ENCODE measurements at regions not wholly inside any gene's neighbourhood (a gene's known extent, or its start where the extent isn't known, plus 50 kb on each side); places are given as distances from the start of the nearest gene placed in this dataset.

DNA sequence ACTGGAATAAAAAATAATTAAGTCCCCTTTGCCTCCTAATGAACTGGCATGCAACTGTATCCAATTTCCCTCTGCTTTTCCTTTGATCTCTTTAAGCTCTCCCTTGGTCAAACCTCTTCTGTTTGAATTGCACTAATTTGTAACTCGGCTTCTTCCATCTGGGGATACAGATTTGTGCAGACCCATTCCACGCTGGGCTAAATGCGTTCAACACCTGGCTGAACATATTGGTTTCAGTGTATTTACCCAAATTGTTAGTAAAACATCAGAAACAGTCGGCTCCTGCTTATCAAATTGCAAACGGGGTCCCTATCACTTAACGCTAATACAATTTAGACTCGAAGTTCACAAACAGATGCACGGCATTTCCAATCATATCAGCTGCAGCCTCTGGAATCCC is 124.9 kb upstream of the TAPT1 start:
- Histone ChIP-seq H2AFZ (no peak overlapping the region), H3K27ac (no peak overlapping the region), H3K79me2 (ENCODE audit: low read depth) (no peaks in the 10 kb centered on the region), H3K4me3 (no peak overlapping the region), H4K20me1 (ENCODE audit: insufficient read depth) (no peaks in the 10 kb centered on the region), H3K36me3 (ENCODE audit: low read depth) (no peaks in the 10 kb centered on the region), H3K4me2 (no peak overlapping the region), H3K4me1 (replicated peaks; ENCODE audit: insufficient read depth) (no peaks in the 10 kb centered on the region), H3K9me3 (ENCODE audit: insufficient read depth, low read depth) (no peaks in the 10 kb centered on the region), H3F3A (ENCODE audit: insufficient read depth, low read depth) (no peaks in the 10 kb centered on the region), H3K9me2 (ENCODE audit: insufficient read depth) (no peaks in the 10 kb centered on the region), H3K27me3 (ENCODE audit: insufficient read depth, low read depth) (no peaks in the 10 kb centered on the region; the same call in 1 of the 2 replicates)
- intact Hi-C loops (cut with micrococcal nuclease; ENCODE audit: unreplicated experiment) = no loop called here
- DNase-seq = no peak
- no peak for TF ChIP-seq EZH2 (IDR thresholded peaks at IDR 0.05; ENCODE audit: low read depth)
- TF ChIP-seq, protein P1, sequence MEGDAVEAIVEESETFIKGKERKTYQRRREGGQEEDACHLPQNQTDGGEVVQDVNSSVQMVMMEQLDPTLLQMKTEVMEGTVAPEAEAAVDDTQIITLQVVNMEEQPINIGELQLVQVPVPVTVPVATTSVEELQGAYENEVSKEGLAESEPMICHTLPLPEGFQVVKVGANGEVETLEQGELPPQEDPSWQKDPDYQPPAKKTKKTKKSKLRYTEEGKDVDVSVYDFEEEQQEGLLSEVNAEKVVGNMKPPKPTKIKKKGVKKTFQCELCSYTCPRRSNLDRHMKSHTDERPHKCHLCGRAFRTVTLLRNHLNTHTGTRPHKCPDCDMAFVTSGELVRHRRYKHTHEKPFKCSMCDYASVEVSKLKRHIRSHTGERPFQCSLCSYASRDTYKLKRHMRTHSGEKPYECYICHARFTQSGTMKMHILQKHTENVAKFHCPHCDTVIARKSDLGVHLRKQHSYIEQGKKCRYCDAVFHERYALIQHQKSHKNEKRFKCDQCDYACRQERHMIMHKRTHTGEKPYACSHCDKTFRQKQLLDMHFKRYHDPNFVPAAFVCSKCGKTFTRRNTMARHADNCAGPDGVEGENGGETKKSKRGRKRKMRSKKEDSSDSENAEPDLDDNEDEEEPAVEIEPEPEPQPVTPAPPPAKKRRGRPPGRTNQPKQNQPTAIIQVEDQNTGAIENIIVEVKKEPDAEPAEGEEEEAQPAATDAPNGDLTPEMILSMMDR (conservative IDR thresholded peaks at IDR 0.05) = no peak
- BruUV-seq (replicated peaks) = no TSS peak
- ChIA-PET POLR2A (ENCODE audit: unreplicated experiment) (no interaction called here), CTCF (no interaction called here)

DNA sequence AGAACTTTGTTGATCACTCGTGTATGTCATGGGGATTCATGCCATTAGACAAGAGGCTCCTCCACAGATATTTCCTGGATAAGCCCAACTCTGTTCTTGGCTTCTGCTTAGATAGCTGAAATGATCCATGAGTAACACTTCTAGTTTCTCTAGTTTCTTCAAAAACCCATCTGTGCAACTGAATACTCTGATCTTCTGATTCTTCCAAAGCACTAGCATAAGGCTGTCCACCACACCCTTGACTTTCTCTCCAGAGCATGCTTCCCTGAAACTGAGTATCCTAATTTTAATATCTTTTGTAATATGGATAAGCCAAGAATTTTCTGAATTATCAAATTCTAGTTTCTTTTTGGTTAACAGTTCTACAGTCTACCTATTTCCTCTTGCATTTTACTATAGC is 118.6 kb upstream of the TAPT1 start:
- Histone ChIP-seq H3K4me2 (no peak overlapping the region), H3K36me3 (ENCODE audit: low read depth) (no peaks in the 10 kb centered on the region), H3K9me2 (ENCODE audit: insufficient read depth) (no peaks in the 10 kb centered on the region), H3K27ac (no peak overlapping the region), H3K4me1 (replicated peaks; ENCODE audit: insufficient read depth) (no peaks in the 10 kb centered on the region), H3K79me2 (ENCODE audit: low read depth) (no peaks in the 10 kb centered on the region), H3K4me3 (no peak overlapping the region), H3F3A (ENCODE audit: insufficient read depth, low read depth) (no peaks in the 10 kb centered on the region), H3K27me3 (ENCODE audit: insufficient read depth, low read depth) (no peaks in the 10 kb centered on the region), H2AFZ (no peak overlapping the region), H4K20me1 (ENCODE audit: insufficient read depth) (no peaks in the 10 kb centered on the region), H3K9me3 (ENCODE audit: insufficient read depth, low read depth) (no peaks in the 10 kb centered on the region)
- TF ChIP-seq EZH2 (IDR thresholded peaks at IDR 0.05; ENCODE audit: low read depth) = no peak
- TF ChIP-seq, protein P1 (conservative IDR thresholded peaks at IDR 0.05) = no peak
- ChIA-PET CTCF (no interaction called here), POLR2A (ENCODE audit: unreplicated experiment) (no interaction called here)
- no peak for DNase-seq
- BruUV-seq (replicated peaks) = no TSS peak
- intact Hi-C loops (cut with micrococcal nuclease; ENCODE audit: unreplicated experiment) = no loop called here

DNA sequence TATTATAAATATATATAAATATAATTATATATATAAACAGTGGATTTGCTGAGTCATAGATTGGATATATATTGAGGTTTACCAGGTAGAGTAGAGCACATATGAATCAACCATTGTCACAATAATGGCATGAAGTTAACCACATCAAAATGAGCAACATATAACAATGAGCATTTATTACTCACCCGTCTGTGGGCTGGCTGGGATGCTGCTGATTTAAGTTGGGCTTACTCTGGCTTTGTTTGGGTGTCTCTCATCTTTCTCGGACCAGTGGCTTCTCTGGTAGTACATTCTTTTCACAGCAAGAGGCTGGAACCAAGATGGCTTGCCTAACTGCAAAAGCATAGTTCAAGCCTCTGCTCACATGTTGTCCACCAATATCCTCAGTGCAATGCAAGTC is 111.7 kb upstream of the TAPT1 start:
- H3K9me3 ChIP-seq (ENCODE audit: insufficient read depth, low read depth) = no peaks in the 10 kb centered on the region
- ChIA-PET POLR2A (ENCODE audit: unreplicated experiment) (no interaction called here), CTCF (no interaction called here)
- H2AFZ ChIP-seq = no peak overlapping the region
- no peak overlapping the region for H3K4me2 ChIP-seq
- no peak overlapping the region for H3K4me3 ChIP-seq
- intact Hi-C loops (cut with micrococcal nuclease; ENCODE audit: unreplicated experiment) = no loop called here
- no peaks in the 10 kb centered on the region for H3K36me3 ChIP-seq (ENCODE audit: low read depth)
- H3F3A ChIP-seq (ENCODE audit: insufficient read depth, low read depth) = no peaks in the 10 kb centered on the region
- no peak overlapping the region for H3K27ac ChIP-seq
- H3K9me2 ChIP-seq (ENCODE audit: insufficient read depth) = no peaks in the 10 kb centered on the region
- TF ChIP-seq, protein P1 (conservative IDR thresholded peaks at IDR 0.05) = no peak
- no peak for TF ChIP-seq EZH2 (IDR thresholded peaks at IDR 0.05; ENCODE audit: low read depth)
- no peak for DNase-seq
- BruUV-seq (replicated peaks) = no TSS peak
- no peaks in the 10 kb centered on the region for H4K20me1 ChIP-seq (ENCODE audit: insufficient read depth)
- H3K4me1 ChIP-seq (replicated peaks; ENCODE audit: insufficient read depth) = no peaks in the 10 kb centered on the region
- no peaks in the 10 kb centered on the region for H3K27me3 ChIP-seq (ENCODE audit: insufficient read depth, low read depth)
- no peaks in the 10 kb centered on the region for H3K79me2 ChIP-seq (ENCODE audit: low read depth)

Data from PC-9 (cell line).